HUES48 (cell line): ENCODE measurements at regions not wholly inside any gene's neighbourhood (a gene's known extent, or its start where the extent isn't known, plus 50 kb on each side); places are given as distances from the start of the nearest gene placed in this dataset.

Source experiments
- H3K27ac ChIP-seq: one replicate; pipeline ENCODE4 v1.7.0; 2013; ENCODE audit warnings: low read depth, low read length, inconsistent platforms
- H3K27me3 ChIP-seq: 2 replicates; pipeline ENCODE4 v1.6.1; 2013; ENCODE audit warnings: mild to moderate bottlenecking, low read length; ENCODE audit not compliant: control insufficient read depth, insufficient read depth
- H3K36me3 ChIP-seq: 2 replicates; pipeline ENCODE4 v1.6.1; 2013; ENCODE audit warnings: low read length; ENCODE audit not compliant: control insufficient read depth, insufficient read depth
- H3K4me1 ChIP-seq: 2 replicates; pipeline ENCODE4 v1.6.1; 2013; ENCODE audit warnings: mild to moderate bottlenecking, low read length; ENCODE audit not compliant: control insufficient read depth, insufficient read depth
- H3K4me3 ChIP-seq: 2 replicates; pipeline ENCODE4 v1.5.1; 2013; ENCODE audit warnings: mild to moderate bottlenecking, low read depth, low read length
- H3K9ac ChIP-seq: 2 replicates; pipeline ENCODE4 v1.6.1; 2013; ENCODE audit warnings: mild to moderate bottlenecking, low read depth, low read length, moderate library complexity
- H3K9me3 ChIP-seq: 2 replicates; pipeline ENCODE4 v1.6.1; 2013; ENCODE audit warnings: low read length; ENCODE audit not compliant: control insufficient read depth, insufficient read depth

DNA sequence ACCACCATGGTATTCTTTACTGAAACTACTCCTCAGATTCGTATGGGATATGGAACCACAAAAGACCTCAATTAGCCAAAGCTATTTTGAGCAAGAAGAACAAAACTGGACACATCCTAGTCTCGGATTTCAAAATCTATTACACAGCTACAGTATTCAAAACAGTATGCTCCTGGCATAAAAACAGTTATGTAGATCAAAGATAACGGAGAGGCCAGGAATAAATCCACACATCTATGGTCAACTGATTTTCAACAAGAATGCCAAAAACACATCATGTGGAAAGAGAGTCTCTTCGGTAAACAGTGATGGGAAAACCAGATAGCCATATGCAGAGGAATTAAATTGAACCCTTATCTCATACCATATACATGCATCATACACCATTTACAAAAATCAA, 155.3 kb downstream of the SPCS3 start:
- H3K9ac ChIP-seq: no peak overlapping the region
- peaks cover 15% of the 10 kb centered on the region; the same call in 1 of the 2 replicates for H3K9me3 ChIP-seq
- H3K4me1 ChIP-seq: no peaks in the 10 kb centered on the region
- H3K27me3 ChIP-seq: no peaks in the 10 kb centered on the region
- H3K27ac ChIP-seq: no peak overlapping the region
- H3K36me3 ChIP-seq: no peaks in the 10 kb centered on the region
- no peak overlapping the region for H3K4me3 ChIP-seq

- Histone ChIP-seq H3K9me3 (peaks cover 15% of the 10 kb centered on the region; the same call in 1 of the 2 replicates), H3K4me1 (no peaks in the 10 kb centered on the region), H3K27ac (no peak overlapping the region), H3K27me3 (no peaks in the 10 kb centered on the region), H3K36me3 (no peaks in the 10 kb centered on the region), H3K9ac (no peak overlapping the region), H3K4me3 (no peak overlapping the region)
These were observed 158.3 kb downstream of the SPCS3 start for GRCh38 chr4:176478076-176478475.

DNA sequence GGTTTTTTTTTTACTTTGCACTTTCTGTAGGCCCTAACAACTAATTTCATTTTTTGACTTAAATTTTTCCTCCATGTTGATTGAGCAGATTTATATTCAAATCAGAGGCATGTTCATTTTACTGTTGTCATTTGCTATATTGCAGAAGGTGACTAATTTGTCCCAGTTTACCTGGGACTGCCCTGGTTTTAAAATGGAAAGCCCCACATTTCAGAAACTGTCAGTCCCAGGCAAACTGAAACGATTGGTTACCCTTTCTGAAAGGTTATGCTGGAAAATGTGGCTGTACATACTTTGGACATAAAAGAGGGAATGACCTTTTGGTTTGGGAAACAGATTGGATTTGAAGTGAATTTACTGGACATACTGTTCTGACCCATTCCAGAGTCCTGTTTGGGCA, 160.0 kb downstream of the SPCS3 start:
- Histone ChIP-seq H3K9ac (no peak overlapping the region), H3K4me1 (peaks cover 7% of the 10 kb centered on the region; the same call in 1 of the 2 replicates), H3K27ac (no peak overlapping the region), H3K27me3 (no peaks in the 10 kb centered on the region), H3K4me3 (no peak overlapping the region), H3K9me3 (peaks cover 15% of the 10 kb centered on the region; the same call in 1 of the 2 replicates), H3K36me3 (no peaks in the 10 kb centered on the region)

DNA sequence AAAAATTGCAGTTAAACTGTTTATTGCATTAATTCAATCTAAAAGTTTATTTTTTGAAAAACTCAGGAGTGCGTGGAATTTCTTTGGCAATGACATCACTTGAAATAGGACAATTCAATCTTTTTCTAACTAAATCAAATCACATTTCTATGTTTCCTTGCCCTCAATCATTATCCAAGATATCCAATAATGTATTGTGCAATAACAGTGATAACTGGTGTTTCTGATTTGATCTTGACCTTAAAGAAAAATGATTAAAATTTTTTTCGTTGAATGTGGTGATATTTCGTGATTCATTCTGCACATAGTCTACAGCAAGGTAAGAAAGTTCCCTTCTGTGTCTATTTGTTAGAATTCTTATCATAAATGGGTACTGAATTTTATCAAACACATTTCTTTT, 163.2 kb downstream of the SPCS3 start:
- no peak overlapping the region for H3K4me3 ChIP-seq
- H3K9ac ChIP-seq: no peak overlapping the region
- H3K4me1 ChIP-seq: peaks cover 7% of the 10 kb centered on the region; the same call in 1 of the 2 replicates
- no peaks in the 10 kb centered on the region for H3K36me3 ChIP-seq
- no peaks in the 10 kb centered on the region for H3K9me3 ChIP-seq
- no peak overlapping the region for H3K27ac ChIP-seq
- H3K27me3 ChIP-seq: no peaks in the 10 kb centered on the region

- Histone ChIP-seq H3K36me3 (no peaks in the 10 kb centered on the region), H3K4me3 (no peak overlapping the region), H3K4me1 (peaks cover 7% of the 10 kb centered on the region; the same call in 1 of the 2 replicates), H3K9me3 (no peaks in the 10 kb centered on the region), H3K9ac (no peak overlapping the region), H3K27me3 (no peaks in the 10 kb centered on the region), H3K27ac (no peak overlapping the region)
These were observed 164.7 kb downstream of the SPCS3 start for GRCh38 chr4:176484301-176484984.

DNA sequence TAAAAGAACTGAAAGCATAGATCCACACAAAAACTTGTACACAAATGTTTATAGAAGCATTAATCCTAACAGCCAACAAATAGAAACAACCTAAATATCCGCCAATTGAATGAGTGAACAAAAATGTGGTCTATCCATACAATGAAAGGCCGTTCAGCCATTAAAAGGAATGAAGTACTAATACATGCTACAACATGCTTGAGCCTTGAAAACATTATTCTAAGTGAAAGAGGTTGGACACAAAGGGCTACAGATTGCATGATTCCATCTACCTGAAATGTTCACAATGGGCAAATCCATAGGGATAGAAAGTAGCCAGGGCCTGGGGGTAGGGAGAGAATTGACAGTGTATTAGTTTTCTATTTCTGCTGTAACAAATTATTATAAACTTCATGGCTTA, 169.2 kb downstream of the SPCS3 start:
- H3K9me3 ChIP-seq: no peaks in the 10 kb centered on the region
- H3K27me3 ChIP-seq: no peaks in the 10 kb centered on the region
- H3K4me3 ChIP-seq: no peak overlapping the region
- no peaks in the 10 kb centered on the region for H3K36me3 ChIP-seq
- no peak overlapping the region for H3K9ac ChIP-seq
- H3K27ac ChIP-seq: no peak overlapping the region
- peaks cover 5% of the 10 kb centered on the region; the same call in 1 of the 2 replicates for H3K4me1 ChIP-seq

- Histone ChIP-seq H3K4me3 (no peak overlapping the region), H3K27me3 (no peaks in the 10 kb centered on the region), H3K9ac (no peak overlapping the region), H3K4me1 (no peaks in the 10 kb centered on the region), H3K27ac (no peak overlapping the region), H3K36me3 (no peaks in the 10 kb centered on the region), H3K9me3 (no peaks in the 10 kb centered on the region)
These were observed 173.0 kb downstream of the SPCS3 start for GRCh38 chr4:176492646-176493302.

GRCh38 chr4:176498617-176499256, 179.0 kb downstream of the SPCS3 start:
- H3K27ac ChIP-seq: no peak overlapping the region
- no peak overlapping the region for H3K9ac ChIP-seq

GRCh38 chr4:176499518-176499917, 179.8 kb downstream of the SPCS3 start:
- H3K4me1 ChIP-seq: no peaks in the 10 kb centered on the region
- no peak overlapping the region for H3K9ac ChIP-seq
- H3K27me3 ChIP-seq: no peaks in the 10 kb centered on the region
- H3K9me3 ChIP-seq: no peaks in the 10 kb centered on the region
- no peaks in the 10 kb centered on the region for H3K36me3 ChIP-seq
- no peak overlapping the region for H3K27ac ChIP-seq
- no peak overlapping the region for H3K4me3 ChIP-seq

More at GRCh38 chr4:176498617-176499256, 179.0 kb downstream of the SPCS3 start:
- H3K27me3 ChIP-seq: no peaks in the 10 kb centered on the region
- no peaks in the 10 kb centered on the region for H3K4me1 ChIP-seq
- no peak overlapping the region for H3K4me3 ChIP-seq
- H3K36me3 ChIP-seq: no peaks in the 10 kb centered on the region
- H3K9me3 ChIP-seq: no peaks in the 10 kb centered on the region

GRCh38 chr4:176500894-176501293, 181.1 kb downstream of the SPCS3 start:
- Histone ChIP-seq H3K9me3 (no peaks in the 10 kb centered on the region), H3K27me3 (no peaks in the 10 kb centered on the region)

GRCh38 chr4:176504118-176504517, 184.4 kb downstream of the SPCS3 start:
- no peaks in the 10 kb centered on the region for H3K27me3 ChIP-seq
- H3K27ac ChIP-seq: no peak overlapping the region
- H3K9ac ChIP-seq: no peak overlapping the region
- no peaks in the 10 kb centered on the region for H3K4me1 ChIP-seq
- no peak overlapping the region for H3K4me3 ChIP-seq
- H3K9me3 ChIP-seq: no peaks in the 10 kb centered on the region
- no peaks in the 10 kb centered on the region for H3K36me3 ChIP-seq

More at GRCh38 chr4:176500894-176501293, 181.1 kb downstream of the SPCS3 start:
- H3K27ac ChIP-seq: no peak overlapping the region
- H3K36me3 ChIP-seq: no peaks in the 10 kb centered on the region
- no peak overlapping the region for H3K4me3 ChIP-seq
- no peaks in the 10 kb centered on the region for H3K4me1 ChIP-seq
- no peak overlapping the region for H3K9ac ChIP-seq
